Peyer's patch (tissue), 4 donors: ENCODE measurements at regions not wholly inside any gene's neighbourhood (a gene's known extent, or its start where the extent isn't known, plus 50 kb on each side); places are given as distances from the start of the nearest gene placed in this dataset.

Experiments used
- DNase-seq, 3 donors: peaks; one replicate each; pipeline ENCODE4 v3.0.0-alpha.2; 2017 to 2019
- H3K27ac ChIP-seq, 4 donors: fragments of 200-600 bp; sonication (generic); one replicate each; pipeline ENCODE4 v1.5.1; 2016 to 2019
- H3K27me3 ChIP-seq, 2 donors: fragments of 200-600 bp; sonication (generic); one replicate each; pipeline ENCODE4 v1.5.1; 2019
- H3K36me3 ChIP-seq, 3 donors: fragments of 200-600 bp; sonication (generic); one replicate each; pipeline ENCODE4 v1.5.1; 2016 to 2019
- H3K4me1 ChIP-seq, 4 donors: fragments of 200-600 bp; sonication (generic); one replicate each; pipeline ENCODE4 v1.5.1; 2016 to 2019
- H3K4me3 ChIP-seq, 4 donors: fragments of 200-600 bp; sonication (generic); 1 replicate in 3 of 4; 2 replicates in 1 of 4; pipeline ENCODE4 v1.5.1; 2016 to 2019; ENCODE audit warnings: mild to moderate bottlenecking in 1 of 4
- H3K9me3 ChIP-seq, 4 donors: fragments of 200-600 bp; sonication (generic); one replicate each; pipeline ENCODE4 v1.5.1; 2016 to 2019; ENCODE audit warnings: mild to moderate bottlenecking in 1 of 4
- POLR2A ChIP-seq, 2 donors: fragments of 450-650 bp; IDR thresholded peaks; one replicate each; pipeline ENCODE4 v1.5.1; 2017; ENCODE audit warnings: antibody characterized with exemption in 2 of 2, mild to moderate bottlenecking in 2 of 2, moderate library complexity in 2 of 2
- TF ChIP-seq, protein P1 (sequence below), 6 experiments: fragments of 450-650 bp in 4 of 6; fragments of 200-600 bp in 2 of 6; sonication (generic) in 1 of 6; IDR thresholded peaks; one replicate each; pipeline ENCODE4 v1.5.1; 2017 to 2019; ENCODE audit warnings: antibody characterized with exemption in 6 of 6, mild to moderate bottlenecking in 3 of 6, moderate library complexity in 1 of 6

DNA sequence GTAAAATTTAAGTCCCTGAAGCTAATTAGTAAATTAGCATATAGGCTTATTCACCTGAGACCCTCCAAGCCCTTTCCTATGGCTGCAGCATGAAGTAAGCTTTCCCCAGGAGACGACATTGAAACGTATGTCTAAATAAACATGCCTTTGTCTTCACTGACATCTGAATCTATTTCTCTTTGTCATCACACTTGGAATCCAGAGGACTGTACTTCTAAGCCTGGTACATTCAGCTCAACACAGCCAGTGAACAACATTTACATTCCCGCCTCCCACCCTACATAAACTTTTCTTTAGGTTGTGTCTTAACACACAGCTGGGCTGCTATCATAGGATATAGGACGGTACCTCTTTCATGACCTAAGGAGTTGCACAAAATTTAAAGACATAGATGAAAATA, 414.4 kb downstream of the SFMBT2 start:
- Histone ChIP-seq H3K36me3 (no peaks in the 10 kb centered on the region), H3K9me3 (no peaks in the 10 kb centered on the region), H3K27me3 (no peaks in the 10 kb centered on the region), H3K27ac (no peak overlapping the region), H3K4me3 (no peak overlapping the region), H3K4me1 (no peaks in the 10 kb centered on the region)
- no peak for DNase-seq
- TF ChIP-seq, protein P1, sequence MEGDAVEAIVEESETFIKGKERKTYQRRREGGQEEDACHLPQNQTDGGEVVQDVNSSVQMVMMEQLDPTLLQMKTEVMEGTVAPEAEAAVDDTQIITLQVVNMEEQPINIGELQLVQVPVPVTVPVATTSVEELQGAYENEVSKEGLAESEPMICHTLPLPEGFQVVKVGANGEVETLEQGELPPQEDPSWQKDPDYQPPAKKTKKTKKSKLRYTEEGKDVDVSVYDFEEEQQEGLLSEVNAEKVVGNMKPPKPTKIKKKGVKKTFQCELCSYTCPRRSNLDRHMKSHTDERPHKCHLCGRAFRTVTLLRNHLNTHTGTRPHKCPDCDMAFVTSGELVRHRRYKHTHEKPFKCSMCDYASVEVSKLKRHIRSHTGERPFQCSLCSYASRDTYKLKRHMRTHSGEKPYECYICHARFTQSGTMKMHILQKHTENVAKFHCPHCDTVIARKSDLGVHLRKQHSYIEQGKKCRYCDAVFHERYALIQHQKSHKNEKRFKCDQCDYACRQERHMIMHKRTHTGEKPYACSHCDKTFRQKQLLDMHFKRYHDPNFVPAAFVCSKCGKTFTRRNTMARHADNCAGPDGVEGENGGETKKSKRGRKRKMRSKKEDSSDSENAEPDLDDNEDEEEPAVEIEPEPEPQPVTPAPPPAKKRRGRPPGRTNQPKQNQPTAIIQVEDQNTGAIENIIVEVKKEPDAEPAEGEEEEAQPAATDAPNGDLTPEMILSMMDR (IDR thresholded peaks at IDR 0.05) = no peak

DNA sequence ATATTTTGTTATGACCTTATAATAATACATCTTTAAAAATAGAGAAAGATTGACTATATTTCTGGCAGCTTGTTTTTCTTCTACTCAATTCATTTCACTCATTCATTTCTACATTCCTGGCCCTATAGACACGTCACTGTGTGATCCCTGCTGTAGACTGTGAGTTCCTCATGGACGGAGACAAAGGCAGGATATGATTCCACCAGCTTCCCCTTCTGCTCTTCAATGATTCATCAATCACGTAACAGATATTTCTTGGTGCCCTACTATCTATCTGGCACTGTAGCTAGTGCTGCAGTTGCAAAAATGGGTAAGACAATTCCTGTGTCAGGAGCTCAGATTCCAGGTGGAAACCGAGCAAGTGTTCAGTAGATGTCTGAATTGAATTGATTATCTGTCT, 415.0 kb downstream of the SFMBT2 start:
- Histone ChIP-seq H3K4me3 (no peak overlapping the region), H3K4me1 (no peaks in the 10 kb centered on the region), H3K27ac (no peak overlapping the region), H3K36me3 (no peaks in the 10 kb centered on the region), H3K27me3 (no peaks in the 10 kb centered on the region), H3K9me3 (no peaks in the 10 kb centered on the region)
- no peak for TF ChIP-seq POLR2A (IDR thresholded peaks at IDR 0.05)
- TF ChIP-seq, protein P1 (IDR thresholded peaks at IDR 0.05) = no peak
- DNase-seq = no peak

DNA sequence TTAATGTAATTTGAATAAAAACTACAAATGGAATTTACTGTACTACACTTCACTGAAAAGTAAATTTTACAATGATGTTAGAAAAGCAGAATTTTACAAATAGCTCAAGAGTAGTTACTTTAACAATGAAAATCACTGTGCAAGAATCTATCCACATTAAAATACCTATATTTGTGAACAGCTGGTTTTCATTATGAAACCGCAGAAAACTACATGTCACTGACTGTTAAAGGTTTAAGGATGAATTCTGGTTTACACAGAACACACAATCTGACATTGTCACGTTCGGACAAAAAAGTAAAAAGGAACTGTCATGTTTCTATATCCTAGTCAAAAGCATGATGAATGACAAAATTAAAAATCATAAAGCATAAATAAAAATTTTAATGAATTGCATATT, 415.3 kb upstream of the PRKCQ start:
- TF ChIP-seq POLR2A (IDR thresholded peaks at IDR 0.05) = no peak
- TF ChIP-seq, protein P1 (IDR thresholded peaks at IDR 0.05) = no peak
- H3K9me3 ChIP-seq = no peaks in the 10 kb centered on the region
- no peaks in the 10 kb centered on the region for H3K36me3 ChIP-seq
- H3K4me3 ChIP-seq = no peak overlapping the region
- H3K27ac ChIP-seq = no peak overlapping the region
- H3K4me1 ChIP-seq = no peaks in the 10 kb centered on the region
- DNase-seq = no peak
- no peaks in the 10 kb centered on the region for H3K27me3 ChIP-seq

DNA sequence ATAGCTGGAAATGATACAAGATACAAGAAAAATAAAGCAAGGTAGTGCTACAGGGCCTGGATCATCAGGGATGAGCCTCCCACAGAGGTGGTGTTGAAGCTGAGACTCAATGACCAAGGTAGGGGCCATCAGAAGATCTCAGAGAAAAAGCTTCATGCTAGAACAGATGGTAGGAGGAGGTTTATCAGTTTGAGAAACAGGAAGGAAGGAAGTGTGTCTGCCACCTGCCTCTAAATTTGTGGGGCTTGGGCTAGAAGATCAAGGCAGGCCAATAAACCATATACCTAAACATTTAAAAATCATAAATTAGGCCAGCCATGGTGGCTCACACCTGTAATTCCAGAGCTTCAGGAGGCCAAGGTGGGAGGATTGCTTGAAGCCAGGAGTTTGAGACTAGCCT, 410.8 kb upstream of the PRKCQ start:
- no peak for DNase-seq
- H3K36me3 ChIP-seq = no peaks in the 10 kb centered on the region
- TF ChIP-seq, protein P1 (IDR thresholded peaks at IDR 0.05) = no peak
- TF ChIP-seq POLR2A (IDR thresholded peaks at IDR 0.05) = no peak

DNA sequence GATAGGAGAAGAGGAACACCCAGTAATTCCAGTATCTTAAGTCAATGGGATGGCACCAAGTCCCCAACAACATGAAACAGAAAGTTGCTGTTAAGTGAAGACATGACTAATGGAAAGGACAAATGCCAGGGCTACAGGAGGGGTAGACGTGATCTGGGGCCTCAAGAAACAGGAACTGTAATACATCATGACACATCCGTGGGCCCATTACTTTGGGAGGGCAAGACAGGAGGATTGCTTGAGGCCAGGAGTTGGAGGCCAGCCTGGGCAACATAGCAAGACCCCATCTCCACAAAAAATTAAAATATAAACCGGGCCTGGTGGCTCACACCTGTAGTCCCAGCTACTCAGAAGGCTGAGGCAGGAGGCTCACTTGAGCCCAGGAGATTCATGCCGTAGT, 408.6 kb upstream of the PRKCQ start:
- Histone ChIP-seq H3K4me3 (no peak overlapping the region), H3K4me1 (no peaks in the 10 kb centered on the region), H3K27me3 (no peaks in the 10 kb centered on the region), H3K9me3 (peaks cover 0 to 3% (median 0%) of the 10 kb centered on the region in 4 donors), H3K27ac (no peak overlapping the region), H3K36me3 (no peaks in the 10 kb centered on the region)
- TF ChIP-seq, protein P1 (IDR thresholded peaks at IDR 0.05) = no peak
- no peak for TF ChIP-seq POLR2A (IDR thresholded peaks at IDR 0.05)
- DNase-seq = no peak

More for the DNA sequence above, 410.8 kb upstream of the PRKCQ start:
- H3K27me3 ChIP-seq = no peaks in the 10 kb centered on the region
- no peak overlapping the region for H3K27ac ChIP-seq
- H3K9me3 ChIP-seq = peaks cover 0 to 3% (median 0%) of the 10 kb centered on the region in 4 donors
- no peaks in the 10 kb centered on the region for H3K4me1 ChIP-seq
- no peak overlapping the region for H3K4me3 ChIP-seq

DNA sequence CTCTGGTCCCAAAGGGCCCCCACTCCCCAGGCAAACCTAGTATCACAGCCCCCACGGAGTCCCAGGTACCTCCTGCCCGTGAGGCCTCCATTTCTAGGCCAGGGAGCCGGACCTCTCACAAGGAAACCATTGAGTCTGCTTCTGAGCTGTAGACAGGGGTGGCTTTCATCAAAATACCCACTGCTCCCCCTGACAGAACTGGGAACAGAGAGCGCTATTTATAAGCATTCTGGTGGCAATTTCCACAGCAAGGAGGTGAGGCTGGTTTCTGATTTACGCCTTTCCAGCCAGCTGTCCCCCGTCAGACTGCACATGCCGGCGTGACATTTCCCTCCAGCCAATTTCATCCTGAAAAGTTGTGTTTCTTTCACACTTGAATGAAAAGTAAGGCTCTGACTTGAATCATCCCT, 407.5 kb upstream of the PRKCQ start:
- no peak overlapping the region for H3K4me3 ChIP-seq
- DNase-seq = no peak
- H3K27ac ChIP-seq = no peak overlapping the region
- TF ChIP-seq, protein P1 (IDR thresholded peaks at IDR 0.05) = no peak
- TF ChIP-seq POLR2A (IDR thresholded peaks at IDR 0.05) = no peak
- H3K36me3 ChIP-seq = no peaks in the 10 kb centered on the region
- H3K9me3 ChIP-seq = peaks cover 0 to 3% (median 0%) of the 10 kb centered on the region in 4 donors
- no peaks in the 10 kb centered on the region for H3K4me1 ChIP-seq
- H3K27me3 ChIP-seq = no peaks in the 10 kb centered on the region
